ENCODE measurements at regions not wholly inside any gene's neighbourhood (a gene's known extent, or its start where the extent isn't known, plus 50 kb on each side); places are given as distances from the start of the nearest gene placed in this dataset.

- Histone ChIP-seq H3K4me3 (ENCODE audit: low read length) (no peak overlapping the region), H3K79me2 (ENCODE audit: control insufficient read depth, low read length) (no peaks in the 10 kb centered on the region), H3K9me2 (replicated peaks; ENCODE audit: control insufficient read depth, low read length) (no peaks in the 10 kb centered on the region), H3K27ac (ENCODE audit: low read depth, low read length) (no peak overlapping the region), H3F3A (ENCODE audit: control insufficient read depth, insufficient read depth) (peaks cover 2% of the 10 kb centered on the region; the same call in 1 of the 2 replicates), H3K9me3 (ENCODE audit: control insufficient read depth, insufficient read depth, low read length) (no peaks in the 10 kb centered on the region), H3K4me1 (ENCODE audit: control insufficient read depth, low read length) (peaks cover 22% of the 10 kb centered on the region), H3K4me2 (ENCODE audit: low read length) (no peak overlapping the region), H3K36me3 (ENCODE audit: control insufficient read depth, low read length) (no peaks in the 10 kb centered on the region), H4K20me1 (ENCODE audit: control insufficient read depth, insufficient read depth, low read depth, low read length) (no peaks in the 10 kb centered on the region), H3K27me3 (ENCODE audit: control insufficient read depth, low read length) (peaks cover 72% of the 10 kb centered on the region)
- TF ChIP-seq EZH2phosphoT487 (IDR thresholded peaks at IDR 0.05; ENCODE audit: borderline replicate concordance, low read length) (no peak), CTCF (IDR thresholded peaks at IDR 0.05; ENCODE audit: low read depth, low read length, poor library complexity, severe bottlenecking) (no peak)
Observed at GRCh38 chr6:41423002-41423401, 87.6 kb downstream of the NCR2 start.

GRCh38 chr6:41424370-41425058 is 89.1 kb downstream of the NCR2 start:
- H3K9me2 ChIP-seq (replicated peaks; ENCODE audit: control insufficient read depth, low read length): no peaks in the 10 kb centered on the region
- no peaks in the 10 kb centered on the region for H3K36me3 ChIP-seq (ENCODE audit: control insufficient read depth, low read length)
- H3K4me1 ChIP-seq (ENCODE audit: control insufficient read depth, low read length): peaks cover 30% of the 10 kb centered on the region
- H3K27ac ChIP-seq (ENCODE audit: low read depth, low read length): no peak overlapping the region
- H3F3A ChIP-seq (ENCODE audit: control insufficient read depth, insufficient read depth): peaks cover 2% of the 10 kb centered on the region; the same call in 1 of the 2 replicates
- no peak overlapping the region for H3K4me2 ChIP-seq (ENCODE audit: low read length)
- no peaks in the 10 kb centered on the region for H3K79me2 ChIP-seq (ENCODE audit: control insufficient read depth, low read length)
- H4K20me1 ChIP-seq (ENCODE audit: control insufficient read depth, insufficient read depth, low read depth, low read length): no peaks in the 10 kb centered on the region
- peaks cover 69% of the 10 kb centered on the region for H3K27me3 ChIP-seq (ENCODE audit: control insufficient read depth, low read length)
- no peaks in the 10 kb centered on the region for H3K9me3 ChIP-seq (ENCODE audit: control insufficient read depth, insufficient read depth, low read length)
- no peak for TF ChIP-seq EZH2phosphoT487 (IDR thresholded peaks at IDR 0.05; ENCODE audit: borderline replicate concordance, low read length)
- TF ChIP-seq CTCF (IDR thresholded peaks at IDR 0.05; ENCODE audit: low read depth, low read length, poor library complexity, severe bottlenecking): peak; percentile 89
- no peak overlapping the region for H3K4me3 ChIP-seq (ENCODE audit: low read length)

GRCh38 chr6:41425511-41425910 is 90.1 kb downstream of the NCR2 start:
- peaks cover 30% of the 10 kb centered on the region for H3K4me1 ChIP-seq (ENCODE audit: control insufficient read depth, low read length)
- H3K27me3 ChIP-seq (ENCODE audit: control insufficient read depth, low read length): peaks cover 70% of the 10 kb centered on the region
- H3F3A ChIP-seq (ENCODE audit: control insufficient read depth, insufficient read depth): peaks cover 2% of the 10 kb centered on the region; the same call in 1 of the 2 replicates
- H3K27ac ChIP-seq (ENCODE audit: low read depth, low read length): no peak overlapping the region
- TF ChIP-seq EZH2phosphoT487 (IDR thresholded peaks at IDR 0.05; ENCODE audit: borderline replicate concordance, low read length) (no peak), CTCF (IDR thresholded peaks at IDR 0.05; ENCODE audit: low read depth, low read length, poor library complexity, severe bottlenecking) (no peak)
- H3K9me2 ChIP-seq (replicated peaks; ENCODE audit: control insufficient read depth, low read length): no peaks in the 10 kb centered on the region
- H3K36me3 ChIP-seq (ENCODE audit: control insufficient read depth, low read length): no peaks in the 10 kb centered on the region
- no peaks in the 10 kb centered on the region for H3K79me2 ChIP-seq (ENCODE audit: control insufficient read depth, low read length)
- H4K20me1 ChIP-seq (ENCODE audit: control insufficient read depth, insufficient read depth, low read depth, low read length): no peaks in the 10 kb centered on the region
- H3K4me2 ChIP-seq (ENCODE audit: low read length): no peak overlapping the region
- no peaks in the 10 kb centered on the region for H3K9me3 ChIP-seq (ENCODE audit: control insufficient read depth, insufficient read depth, low read length)
- H3K4me3 ChIP-seq (ENCODE audit: low read length): no peak overlapping the region

Data from DOHH2 (cell line).